OCI-LY7 (cell line): ENCODE measurements at regions not wholly inside any gene's neighbourhood (a gene's known extent, or its start where the extent isn't known, plus 50 kb on each side); places are given as distances from the start of the nearest gene placed in this dataset.
"Not testable (repeated sequence)": the region's sequence is repeated elsewhere in the genome, so short reads cannot be mapped to it uniquely, and the experiment has no call there.

Source experiments
- BruUV-seq: library from RNA; stranded (reverse); fragments of 400-500 nt; replicated peaks from 2 replicates; lab custom pipeline; 2021; lab: Mats Ljungman, UMichigan
- CTCF ChIA-PET: fragments of 300-600 bp; sonication (Branson Sonifier 250); formaldehyde crosslinking; loops from one replicate; lab custom pipeline; 2022; ENCODE audit warnings: antibody characterized with exemption; ENCODE audit not compliant: unreplicated experiment; lab: Charles Lee
- POLR2A ChIA-PET: fragments of 300-600 bp; sonication (Branson Sonifier 250); formaldehyde crosslinking; loops from one replicate; lab custom pipeline; 2022; ENCODE audit warnings: antibody characterized with exemption; lab: Charles Lee
- DNase-seq: peaks from one replicate; pipeline ENCODE4 v3.0.0-alpha.2; 2015; ENCODE audit warnings: low spot score
- H2AFZ ChIP-seq: fragments of 200-600 bp; sonication (generic), shearing (Covaris generic); 2 replicates; pipeline ENCODE4 v1.6.1; 2014; ENCODE audit warnings: mild to moderate bottlenecking, antibody characterized with exemption, low read length, moderate library complexity
- H3K27ac ChIP-seq: fragments of 200-600 bp; sonication (generic); 2 replicates; pipeline ENCODE4 v1.5.1; 2014; ENCODE audit warnings: mixed run types, low read depth, mild to moderate bottlenecking, moderate library complexity, low read length, inconsistent platforms; ENCODE audit not compliant: poor library complexity, severe bottlenecking
- H3K36me3 ChIP-seq: fragments of 200-600 bp; sonication (generic); 2 replicates; pipeline ENCODE4 v1.6.1; 2014; ENCODE audit warnings: mild to moderate bottlenecking, antibody characterized with exemption, low read length, moderate library complexity, mixed read lengths; ENCODE audit not compliant: insufficient read depth
- H3K4me1 ChIP-seq: fragments of 200-600 bp; sonication (generic); 2 replicates; pipeline ENCODE4 v1.5.1; 2014; ENCODE audit warnings: mild to moderate bottlenecking, low read length; ENCODE audit not compliant: insufficient read depth, poor library complexity, severe bottlenecking
- H3K4me2 ChIP-seq: fragments of 200-600 bp; sonication (generic); 2 replicates; pipeline ENCODE4 v1.6.1; 2014; ENCODE audit warnings: mild to moderate bottlenecking, low read length
- H3K4me3 ChIP-seq: fragments of 200-600 bp; sonication (generic); 2 replicates; pipeline ENCODE4 v1.5.1; 2014; ENCODE audit warnings: mild to moderate bottlenecking, low read depth, low read length; ENCODE audit not compliant: poor library complexity, severe bottlenecking
- H3K79me2 ChIP-seq: fragments of 200-600 bp; sonication (generic); 2 replicates; pipeline ENCODE4 v1.6.1; 2016; ENCODE audit warnings: low read depth, mild to moderate bottlenecking, low read length, moderate library complexity, mixed read lengths; ENCODE audit not compliant: insufficient read depth
- H3K9me2 ChIP-seq: fragments of 200-600 bp; sonication (generic); 2 replicates; pipeline ENCODE4 v1.6.1; 2016; ENCODE audit warnings: mild to moderate bottlenecking, low read length, mixed read lengths; ENCODE audit not compliant: insufficient read depth
- H3K9me3 ChIP-seq: fragments of 200-600 bp; sonication (generic); 2 replicates; pipeline ENCODE4 v1.6.1; 2014; ENCODE audit warnings: mild to moderate bottlenecking, mixed run types, low read length, mixed read lengths
- H4K20me1 ChIP-seq: fragments of 200-600 bp; sonication (generic); 2 replicates; pipeline ENCODE4 v1.6.1; 2014; ENCODE audit warnings: mild to moderate bottlenecking, antibody characterized with exemption, low read length, moderate library complexity, mixed read lengths; ENCODE audit not compliant: insufficient read depth
- EZH2phosphoT487 ChIP-seq: fragments of 200-600 bp; sonication (generic); IDR thresholded peaks from 2 replicates; pipeline ENCODE4 v1.6.1; 2018; ENCODE audit warnings: low read depth, borderline replicate concordance, mild to moderate bottlenecking, mixed run types, antibody characterized with exemption, low read length, moderate library complexity, mixed read lengths
- intact Hi-C: fragments of 100-400 bp; cut with micrococcal nuclease; formaldehyde crosslinking; loops from one replicate; pipeline ENCODE4 v1.10.0; 2022; ENCODE audit not compliant: unreplicated experiment
- TF ChIP-seq, protein P1 (sequence below): fragments of 200-600 bp; sonication (generic); conservative IDR thresholded peaks from 2 replicates; pipeline ENCODE4 v1.5.1; 2014; ENCODE audit warnings: mild to moderate bottlenecking, antibody characterized with exemption, low read length, moderate library complexity, mixed read lengths

- H3K27ac ChIP-seq, H3K4me1 ChIP-seq, H3K4me3 ChIP-seq, POLR2A ChIA-PET, H3K9me3 ChIP-seq, H3K4me2 ChIP-seq, H2AFZ ChIP-seq, H3K79me2 ChIP-seq, H3K9me2 ChIP-seq, CTCF ChIA-PET, DNase-seq, BruUV-seq, intact Hi-C loops, H3K36me3 ChIP-seq, H4K20me1 ChIP-seq: not testable (repeated sequence)
Measured at GRCh38 chrX:92280347-92280746, 501.2 kb downstream of the PCDH11X start.

- CTCF ChIA-PET, result no interaction called here
- no peak for TF ChIP-seq EZH2phosphoT487
- TF ChIP-seq, protein P1, sequence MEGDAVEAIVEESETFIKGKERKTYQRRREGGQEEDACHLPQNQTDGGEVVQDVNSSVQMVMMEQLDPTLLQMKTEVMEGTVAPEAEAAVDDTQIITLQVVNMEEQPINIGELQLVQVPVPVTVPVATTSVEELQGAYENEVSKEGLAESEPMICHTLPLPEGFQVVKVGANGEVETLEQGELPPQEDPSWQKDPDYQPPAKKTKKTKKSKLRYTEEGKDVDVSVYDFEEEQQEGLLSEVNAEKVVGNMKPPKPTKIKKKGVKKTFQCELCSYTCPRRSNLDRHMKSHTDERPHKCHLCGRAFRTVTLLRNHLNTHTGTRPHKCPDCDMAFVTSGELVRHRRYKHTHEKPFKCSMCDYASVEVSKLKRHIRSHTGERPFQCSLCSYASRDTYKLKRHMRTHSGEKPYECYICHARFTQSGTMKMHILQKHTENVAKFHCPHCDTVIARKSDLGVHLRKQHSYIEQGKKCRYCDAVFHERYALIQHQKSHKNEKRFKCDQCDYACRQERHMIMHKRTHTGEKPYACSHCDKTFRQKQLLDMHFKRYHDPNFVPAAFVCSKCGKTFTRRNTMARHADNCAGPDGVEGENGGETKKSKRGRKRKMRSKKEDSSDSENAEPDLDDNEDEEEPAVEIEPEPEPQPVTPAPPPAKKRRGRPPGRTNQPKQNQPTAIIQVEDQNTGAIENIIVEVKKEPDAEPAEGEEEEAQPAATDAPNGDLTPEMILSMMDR, result no peak
Measured at GRCh38 chrX:92283308-92283707, 504.1 kb downstream of the PCDH11X start.

GRCh38 chrX:92298067-92298466 lies 518.9 kb downstream of the PCDH11X start:
- H3K4me3 ChIP-seq, intact Hi-C loops, H3K9me3 ChIP-seq, H3K79me2 ChIP-seq, CTCF ChIA-PET, POLR2A ChIA-PET, H4K20me1 ChIP-seq, H3K4me1 ChIP-seq, H3K36me3 ChIP-seq, H3K27ac ChIP-seq, DNase-seq, H3K9me2 ChIP-seq, BruUV-seq, H2AFZ ChIP-seq, H3K4me2 ChIP-seq: not testable (repeated sequence)

More at GRCh38 chrX:92283308-92283707, 504.1 kb downstream of the PCDH11X start:
- Histone ChIP-seq H3K4me1 (no peaks in the 10 kb centered on the region), H3K27ac (no peak overlapping the region), H3K4me2 (no peak overlapping the region), H3K9me3 (no peaks in the 10 kb centered on the region), H2AFZ (no peak overlapping the region), H3K79me2 (no peaks in the 10 kb centered on the region), H3K9me2 (no peaks in the 10 kb centered on the region), H3K4me3 (no peak overlapping the region), H3K36me3 (no peaks in the 10 kb centered on the region), H4K20me1 (no peaks in the 10 kb centered on the region)
- intact Hi-C loops, result no loop called here
- POLR2A ChIA-PET, result no interaction called here
- no peak for DNase-seq
- BruUV-seq, result no TSS peak

DNA sequence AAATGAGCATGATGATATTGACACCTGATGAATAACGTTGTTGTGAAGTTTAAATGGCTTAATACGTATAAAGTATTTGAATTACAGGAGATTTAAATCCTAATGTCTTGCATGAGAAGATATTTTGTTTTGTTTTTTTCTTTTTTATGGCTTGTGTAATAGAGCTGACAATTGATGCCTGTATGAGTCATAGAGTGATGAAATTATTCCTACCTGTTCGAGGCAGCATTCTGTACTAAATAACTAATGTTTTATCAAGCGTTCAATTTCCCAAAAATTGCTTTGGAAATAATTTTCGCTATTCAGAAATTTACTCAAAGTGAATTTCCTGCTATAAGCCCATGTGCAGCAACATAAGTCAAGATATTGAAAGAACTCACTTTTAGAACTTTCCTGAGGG lies 554.0 kb downstream of the PCDH11X start:
- CTCF ChIA-PET, DNase-seq, H3K27ac ChIP-seq, H4K20me1 ChIP-seq, H3K9me3 ChIP-seq, BruUV-seq, POLR2A ChIA-PET, H3K9me2 ChIP-seq, H3K36me3 ChIP-seq, H2AFZ ChIP-seq, H3K4me3 ChIP-seq, H3K4me2 ChIP-seq, H3K4me1 ChIP-seq, intact Hi-C loops, H3K79me2 ChIP-seq: not testable (repeated sequence)

GRCh38 chrX:92351065-92351464 lies 571.9 kb downstream of the PCDH11X start:
- H3K79me2 ChIP-seq, H2AFZ ChIP-seq, H3K4me3 ChIP-seq, BruUV-seq, H3K9me3 ChIP-seq, POLR2A ChIA-PET, H3K9me2 ChIP-seq, CTCF ChIA-PET, H3K36me3 ChIP-seq, intact Hi-C loops, H4K20me1 ChIP-seq, DNase-seq, H3K27ac ChIP-seq, H3K4me1 ChIP-seq, H3K4me2 ChIP-seq: not testable (repeated sequence)
